NCI-H1930 (cell line): ENCODE measurements at regions not wholly inside any gene's neighbourhood (a gene's known extent, or its start where the extent isn't known, plus 50 kb on each side); places are given as distances from the start of the nearest gene placed in this dataset.
"Not testable (repeated sequence)": the region's sequence is repeated elsewhere in the genome, so short reads cannot be mapped to it uniquely, and the experiment has no call there.

Source experiments
- DNase-seq, 2 experiments: peaks; one replicate each; lab custom pipeline; 2025; lab: John Stamatoyannopoulos, UW

DNA sequence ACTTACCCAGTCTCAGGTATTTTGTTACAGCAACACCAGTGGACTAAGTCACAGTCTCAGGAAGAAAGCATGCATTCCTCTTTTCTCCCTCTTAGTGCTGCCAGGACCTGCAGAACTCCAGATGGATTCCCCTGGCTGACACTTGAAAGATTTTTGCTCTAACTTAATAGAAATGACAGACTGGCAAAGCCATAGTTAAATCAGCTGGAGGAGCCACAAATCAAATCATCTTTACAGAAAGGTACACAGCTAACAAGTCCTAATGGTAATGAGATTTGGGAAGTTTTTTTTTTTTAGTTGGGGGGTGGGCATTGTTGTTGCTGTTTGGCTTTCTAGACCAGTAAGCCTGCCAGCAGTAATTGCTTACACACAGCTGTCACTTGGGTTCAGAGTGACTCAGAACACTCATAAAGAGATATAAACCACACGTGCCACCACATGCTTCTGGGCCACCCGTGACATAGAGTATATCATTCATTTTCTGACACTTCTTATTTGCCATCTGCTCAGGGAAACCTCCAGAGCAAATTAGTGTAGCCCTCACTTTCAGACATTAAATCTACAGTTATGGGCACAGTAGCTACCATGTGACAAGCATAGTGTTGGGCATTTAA, 72.4 kb downstream of the FH start:
- DNase-seq, result no peak

DNA sequence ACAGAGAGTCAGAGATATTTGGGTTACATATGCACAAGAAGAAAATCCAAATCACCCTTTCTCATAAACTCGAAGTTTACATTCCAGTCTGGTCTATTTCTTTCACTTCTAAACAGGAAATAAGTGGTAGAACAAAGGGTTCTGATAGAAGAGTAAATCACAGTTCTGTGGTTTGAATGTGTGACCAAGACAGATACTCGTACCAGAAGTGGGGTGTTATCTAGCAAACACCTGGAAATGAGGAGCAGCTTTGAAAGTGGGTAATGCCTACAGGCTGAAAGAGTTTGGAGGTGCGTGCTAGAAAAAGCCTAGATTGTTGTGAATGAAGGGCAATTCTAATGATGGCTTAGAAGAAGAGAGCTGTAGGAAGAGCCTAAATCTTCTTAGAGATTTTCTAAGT, 74.7 kb downstream of the FH start:
- DNase-seq, result no peak

DNA sequence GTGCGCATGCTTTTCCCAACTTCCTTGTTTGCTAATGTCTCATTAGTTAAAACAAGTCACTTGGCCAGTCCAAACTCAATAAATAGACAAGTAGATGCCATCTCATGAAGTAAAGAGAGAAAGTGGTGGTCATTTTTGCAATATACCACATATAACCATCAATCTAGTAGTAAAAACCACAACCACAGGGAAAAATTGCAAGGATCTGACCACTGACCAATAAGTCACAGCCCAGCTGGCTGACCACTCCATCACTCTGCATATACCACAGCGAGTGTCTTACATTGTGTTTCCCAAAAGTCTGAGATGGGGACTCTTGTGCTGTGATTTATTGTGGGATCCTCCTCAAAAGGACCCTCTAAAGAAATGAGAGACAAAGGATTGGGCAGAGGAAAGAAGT, 76.0 kb downstream of the FH start:
- DNase-seq, result no peak

DNA sequence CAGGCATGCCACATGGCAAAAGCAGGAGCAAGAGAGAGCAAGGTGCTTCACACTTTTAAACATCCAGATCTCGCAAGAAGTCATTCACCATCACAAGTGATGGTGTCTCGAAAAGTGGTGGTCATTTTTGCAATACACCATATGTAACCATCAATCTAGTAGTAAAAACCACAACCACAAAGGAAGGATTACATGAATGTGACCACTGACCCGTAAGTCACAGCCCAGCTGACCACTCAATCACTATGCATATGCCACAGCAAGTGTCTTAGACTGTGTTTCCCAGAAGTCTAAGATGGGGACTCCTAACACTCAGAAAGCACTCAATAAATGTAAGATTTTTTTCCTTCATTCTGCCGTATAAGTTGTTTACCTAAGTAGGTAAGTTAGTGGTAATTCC, 76.9 kb downstream of the FH start:
- no peak for DNase-seq

DNA sequence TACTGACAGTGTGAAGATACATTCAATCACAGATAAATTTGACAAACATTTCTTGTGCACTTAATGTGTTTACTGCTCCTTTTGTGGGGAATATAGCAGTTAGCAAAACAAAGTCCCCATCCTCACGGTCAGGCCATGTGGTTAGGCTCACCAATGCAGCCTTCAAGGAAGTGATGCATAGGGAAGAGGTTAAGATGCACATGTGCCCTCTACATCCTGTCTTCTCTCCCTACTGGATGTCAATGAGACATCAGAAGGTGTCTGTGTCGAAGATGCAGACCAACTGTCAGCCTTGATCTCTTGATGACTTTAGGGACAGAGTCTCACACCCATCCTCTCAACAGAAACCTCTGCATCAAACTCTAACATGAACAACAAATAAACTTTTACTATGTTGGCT, 78.7 kb downstream of the FH start:
- no peak for DNase-seq

DNA sequence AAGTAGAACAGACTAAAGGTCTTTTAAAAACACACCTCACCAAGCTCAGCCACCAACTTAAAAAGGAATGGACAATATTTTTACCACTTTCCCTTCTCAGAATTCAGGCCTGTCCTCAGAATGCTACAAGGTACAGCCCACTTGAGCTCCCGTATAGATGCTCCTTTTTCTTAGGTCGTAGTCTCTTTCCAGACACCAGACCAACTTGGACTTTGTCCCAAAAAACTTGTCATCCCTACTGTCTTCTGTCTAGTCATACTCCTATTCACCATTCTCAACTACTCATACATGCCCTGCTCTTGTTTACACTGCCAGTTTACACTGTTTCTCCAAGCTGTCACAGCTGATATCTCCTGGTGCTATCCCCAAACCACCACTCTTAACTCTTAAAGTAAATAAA, 80.9 kb downstream of the FH start:
- DNase-seq, result not testable (repeated sequence)

DNA sequence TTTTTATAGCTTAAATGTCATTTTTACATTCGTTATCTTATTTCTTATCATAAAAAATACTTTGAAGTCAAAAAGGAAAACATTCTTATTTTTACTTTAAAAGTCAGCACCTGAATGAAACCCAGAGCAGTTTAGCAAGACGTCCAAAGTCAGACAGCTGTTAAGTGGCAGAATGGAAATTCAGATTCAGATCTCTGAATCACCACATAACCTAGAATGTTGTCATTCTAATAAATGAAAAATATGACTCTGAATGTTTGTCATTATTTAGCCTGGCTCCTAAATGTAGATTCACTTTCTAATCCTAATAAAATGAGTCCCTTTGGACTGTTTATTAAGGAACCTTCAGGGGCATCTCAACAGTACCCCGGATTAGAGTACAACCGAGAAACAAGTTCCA, 75.2 kb upstream of the RGS7 start:
- DNase-seq, result no peak

DNA sequence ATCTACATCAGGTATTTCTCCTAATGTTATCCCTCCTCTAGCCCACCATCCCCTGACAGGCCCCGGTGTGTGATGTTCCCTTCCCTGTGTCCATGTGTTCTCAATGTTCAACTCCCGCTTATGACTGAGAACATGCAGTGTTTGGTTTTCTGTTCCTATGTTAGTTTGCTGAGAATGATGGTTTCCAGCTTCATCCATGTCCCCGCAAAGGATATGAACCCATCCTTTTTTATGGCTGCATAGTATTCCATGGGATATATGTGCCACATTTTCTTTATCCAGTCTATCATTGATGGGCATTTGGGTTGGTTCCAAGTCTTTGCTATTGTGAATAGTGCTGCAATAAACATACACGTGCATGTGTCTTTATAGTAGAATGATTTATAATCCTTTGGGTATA, 68.1 kb upstream of the RGS7 start:
- not testable (repeated sequence) for DNase-seq

DNA sequence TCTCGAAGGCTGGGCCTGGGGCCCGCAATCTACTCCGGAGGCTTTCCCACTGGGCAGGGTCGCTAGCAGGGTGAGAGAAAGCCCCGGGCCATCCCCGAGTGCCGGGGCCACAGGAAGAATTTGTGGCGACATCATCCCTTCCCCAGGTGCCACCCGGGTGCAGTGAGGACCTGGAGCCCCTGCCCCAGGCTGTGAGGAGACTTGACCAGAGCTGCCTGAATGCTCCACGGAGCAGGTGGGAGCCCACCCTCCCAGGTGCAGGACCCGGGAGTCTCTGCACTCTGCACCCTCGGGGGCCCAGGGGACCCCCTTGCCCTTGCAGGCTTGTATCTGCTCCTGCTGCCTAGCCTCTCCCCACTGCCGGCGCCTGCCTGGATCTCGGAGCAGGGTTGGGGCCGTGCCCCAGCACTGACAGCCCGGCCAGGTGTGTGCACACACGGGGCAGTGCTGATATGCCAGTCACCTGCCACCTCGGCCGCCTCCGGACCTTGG, 67.5 kb upstream of the RGS7 start:
- DNase-seq, result no peak

DNA sequence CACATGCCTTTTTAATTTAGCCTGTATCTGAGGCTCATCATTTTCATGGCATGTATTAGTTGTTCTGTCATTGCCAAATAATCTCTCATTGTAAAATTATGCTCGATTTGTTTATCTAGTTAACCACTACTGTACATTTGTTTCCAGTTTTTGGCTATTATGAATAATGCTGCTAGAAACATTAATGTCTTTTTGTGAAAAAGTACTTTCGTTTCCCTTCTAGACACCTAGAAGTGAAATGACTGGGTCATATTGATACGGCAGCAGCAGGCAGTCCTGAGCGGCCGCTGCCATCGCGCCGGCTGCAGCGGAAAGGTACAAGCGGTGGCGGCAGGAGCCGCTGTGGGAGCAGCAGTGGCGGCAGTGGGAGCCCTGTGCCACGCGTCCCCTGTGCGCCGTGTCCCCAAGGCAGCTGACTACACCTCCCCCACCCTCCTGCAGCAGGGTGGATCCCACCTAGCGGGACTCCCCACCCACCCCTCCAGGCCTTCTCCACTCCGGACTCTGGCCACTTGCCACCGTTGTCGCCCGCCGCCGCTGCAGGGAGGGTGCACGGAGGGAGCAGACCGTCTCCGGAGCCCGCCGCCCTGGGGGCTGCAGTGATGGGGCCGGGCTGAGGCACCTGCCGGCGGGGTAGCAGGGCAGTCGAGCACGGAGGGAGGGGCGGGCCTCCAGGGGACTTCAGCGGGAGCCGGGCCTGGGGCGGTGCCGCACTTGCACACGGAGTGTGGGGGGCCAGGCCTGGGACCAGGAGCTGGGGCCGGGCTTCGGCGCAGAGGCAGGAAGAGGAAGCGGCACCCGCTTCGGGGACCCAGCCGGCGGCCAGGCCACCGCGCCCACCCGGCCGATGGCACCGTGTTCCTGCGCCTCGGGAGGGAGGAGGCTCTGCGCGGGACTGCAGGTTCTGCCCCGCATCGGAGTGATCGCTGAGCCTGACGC, 66.8 kb upstream of the RGS7 start:
- DNase-seq, result peak; percentile 38 to 63

DNA sequence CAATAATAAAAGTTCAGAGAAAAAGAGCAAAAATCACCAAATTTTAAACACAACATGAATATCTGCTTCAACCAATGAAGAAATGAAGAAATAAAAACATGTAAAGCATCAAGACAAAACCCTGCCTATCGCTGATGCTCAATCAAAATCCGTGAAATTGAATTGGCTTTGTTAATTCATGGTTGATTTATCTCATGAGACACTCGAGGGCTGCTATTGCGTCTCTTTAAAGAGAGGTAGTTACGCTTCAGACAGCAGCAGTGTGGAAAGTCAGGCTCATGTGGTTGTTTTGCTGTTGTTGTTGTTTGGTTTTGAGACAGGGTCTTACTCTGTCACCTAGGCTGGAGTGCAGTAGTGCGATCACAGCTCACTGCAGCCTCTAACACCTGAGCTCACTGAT, 65.5 kb upstream of the RGS7 start:
- DNase-seq, result no peak

DNA sequence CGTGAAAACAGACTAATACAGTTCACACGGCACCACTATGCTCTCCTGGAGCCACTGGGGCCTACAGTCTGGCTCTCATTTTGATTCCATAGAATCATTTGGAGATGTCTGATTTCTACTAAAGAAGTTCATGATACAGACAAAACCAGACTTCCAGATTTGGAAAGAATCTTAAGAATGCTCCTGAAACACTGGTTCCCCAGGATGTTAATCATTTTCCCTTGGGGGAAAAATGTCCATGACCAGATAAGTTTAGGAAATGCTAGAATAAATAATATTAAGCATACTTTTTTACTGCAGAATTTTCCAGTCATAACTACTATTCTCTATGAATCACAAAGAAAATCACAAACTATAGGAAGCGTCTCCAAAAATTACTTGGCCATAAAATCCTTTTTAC, 63.0 kb upstream of the RGS7 start:
- no peak for DNase-seq

DNA sequence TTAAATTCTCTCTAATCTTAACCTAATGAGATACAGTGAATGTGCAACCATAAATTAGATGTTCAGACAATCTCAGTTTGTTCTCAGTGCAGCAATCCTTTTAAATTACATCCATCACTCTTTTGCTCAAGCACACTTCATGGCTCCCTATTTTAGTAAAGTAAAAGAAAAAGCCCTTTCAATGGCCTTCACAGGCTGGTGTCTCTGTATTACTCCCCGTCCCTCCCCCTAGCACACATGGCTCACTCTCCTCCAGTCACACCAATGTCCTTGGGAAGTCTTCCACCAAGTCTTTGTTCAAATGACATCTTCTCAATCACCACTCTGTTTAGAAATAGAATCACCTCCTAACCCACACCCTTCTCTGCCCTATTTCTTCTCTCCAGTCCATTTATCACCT, 60.3 kb upstream of the RGS7 start:
- DNase-seq, result no peak

DNA sequence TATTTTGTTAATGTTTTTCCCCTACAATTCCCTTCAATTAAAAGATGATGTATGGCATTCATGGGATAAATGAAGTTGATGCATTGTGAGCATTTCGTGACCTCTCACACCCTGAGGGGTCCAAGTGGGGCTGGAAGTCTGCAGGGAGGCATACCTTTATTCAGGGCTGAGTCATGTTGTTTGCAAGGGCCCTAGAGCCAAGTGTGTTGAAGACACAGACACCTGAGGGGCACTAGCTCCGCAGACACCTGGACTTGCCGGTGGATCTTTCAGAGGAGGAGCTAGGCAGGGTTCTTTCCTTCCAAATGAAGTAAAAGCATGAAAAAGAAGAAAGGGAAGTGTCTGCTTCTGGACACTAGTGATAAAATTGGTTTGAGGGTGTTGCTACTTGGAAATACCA, 57.0 kb upstream of the RGS7 start:
- DNase-seq, result no peak

DNA sequence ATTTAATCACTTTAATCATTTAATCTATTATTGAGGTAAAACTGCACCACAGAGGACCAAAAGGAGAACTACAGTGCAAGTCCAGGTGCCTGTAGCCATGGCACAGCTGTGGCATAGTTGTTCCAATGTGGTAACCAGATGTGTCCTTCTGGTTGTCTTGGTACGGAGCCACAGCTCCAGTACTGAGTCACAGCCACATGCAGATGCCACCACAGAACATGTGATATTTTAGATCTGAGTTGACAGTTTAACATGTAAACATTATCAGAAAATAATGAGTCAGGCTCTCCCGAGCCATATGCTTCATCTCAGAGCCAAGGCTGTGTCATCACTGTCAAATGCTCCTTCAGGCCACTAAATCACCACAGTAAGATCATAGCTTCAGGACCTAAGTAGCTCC, 56.4 kb upstream of the RGS7 start:
- no peak for DNase-seq

DNA sequence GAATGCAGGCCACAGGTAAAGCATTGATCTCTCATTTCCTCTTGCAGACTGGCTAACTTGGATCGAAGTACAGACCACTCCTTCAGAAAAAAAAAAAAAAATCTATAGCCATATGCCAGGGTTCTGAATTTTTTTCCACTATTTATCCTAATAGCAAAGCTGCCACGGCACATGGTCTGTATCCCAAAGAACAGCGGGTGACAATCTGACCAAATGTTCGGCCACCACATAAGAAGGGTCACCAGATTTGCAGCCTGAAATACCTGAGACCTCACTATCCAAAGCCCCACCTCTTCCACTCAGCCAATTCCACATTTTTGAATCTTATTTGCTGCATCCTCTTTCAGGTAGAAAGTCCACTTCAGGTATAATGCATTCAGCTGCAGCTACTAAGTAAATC, 55.6 kb upstream of the RGS7 start:
- no peak for DNase-seq

DNA sequence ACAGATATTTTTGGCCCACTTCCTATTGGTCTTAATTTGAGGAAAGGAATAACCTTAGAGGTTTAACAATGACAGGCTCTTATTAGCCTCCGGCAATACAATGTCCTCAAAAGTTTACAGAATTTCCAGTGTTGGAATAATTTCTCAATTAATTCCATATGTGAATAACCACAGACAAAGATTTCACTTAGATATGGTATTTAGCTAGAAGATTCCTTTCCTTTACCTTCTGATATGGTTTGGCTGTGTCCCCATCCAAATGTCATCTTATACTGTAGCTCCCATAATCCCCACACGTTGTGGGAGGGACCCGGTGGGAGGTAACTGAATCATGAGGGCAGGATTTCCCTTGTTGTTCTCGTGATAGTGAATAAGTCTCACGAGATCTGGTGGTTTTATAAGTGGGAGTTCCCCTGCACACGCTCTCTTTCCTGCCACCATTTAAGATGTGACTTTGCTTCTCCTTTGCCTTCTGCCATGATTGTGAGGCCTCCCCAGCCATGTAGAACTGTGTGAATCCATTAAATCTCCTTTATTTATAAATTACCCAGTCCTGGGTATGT, 54.9 kb upstream of the RGS7 start:
- no peak for DNase-seq

DNA sequence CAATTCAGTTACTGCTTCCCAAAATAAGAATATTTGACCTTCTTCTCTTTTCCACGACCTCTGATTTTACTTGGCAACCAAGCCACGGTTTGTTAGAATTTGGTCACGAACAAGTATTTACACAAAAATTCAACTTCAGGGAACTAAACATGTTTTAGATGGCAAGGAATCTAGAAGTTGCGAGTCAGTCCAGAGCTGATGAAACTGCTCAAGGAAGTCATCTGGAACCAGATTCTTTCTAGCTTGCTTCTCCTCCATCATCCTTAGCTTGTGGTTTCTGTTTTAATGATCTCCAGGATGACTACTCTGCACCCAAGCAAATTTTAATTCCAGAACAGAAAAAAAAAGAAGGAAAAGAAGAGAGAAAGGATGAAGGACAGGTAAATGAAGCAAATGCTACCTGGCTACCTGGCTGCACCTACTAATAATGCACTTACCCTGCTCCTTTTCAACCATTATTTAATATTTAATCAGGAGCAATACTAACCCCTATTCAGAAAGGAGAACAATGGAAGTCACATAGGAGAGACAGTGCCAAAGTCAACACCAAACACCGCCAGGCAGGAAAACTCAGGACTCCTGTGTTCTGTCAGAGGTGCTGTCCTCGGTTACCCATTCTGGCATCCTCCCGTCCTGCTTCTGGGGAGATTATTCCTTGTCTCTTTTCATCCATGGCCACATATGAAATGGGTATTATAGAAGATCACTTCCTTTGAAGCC, 54.2 kb upstream of the RGS7 start:
- DNase-seq, result no peak

DNA sequence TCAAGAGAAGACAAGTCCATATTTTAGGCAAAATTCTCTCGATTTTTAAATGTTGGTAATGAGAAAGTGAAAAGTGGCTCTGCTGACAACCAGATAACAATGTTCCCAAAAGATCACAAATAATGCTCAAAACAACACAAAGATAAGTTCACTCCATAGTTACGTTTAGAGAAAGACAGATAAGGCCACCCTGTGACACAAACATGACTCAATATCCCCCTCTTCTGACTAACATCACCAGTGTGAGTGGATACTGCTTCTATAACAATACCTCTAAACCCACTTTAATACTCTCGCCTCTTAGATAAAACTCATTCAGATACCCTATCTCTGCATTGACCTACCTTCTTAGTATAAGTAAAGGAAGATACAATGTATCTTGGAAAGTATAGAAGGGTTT, 51.2 kb upstream of the RGS7 start:
- DNase-seq, result no peak
